ENCODE measurements at regions not wholly inside any gene's neighbourhood (a gene's known extent, or its start where the extent isn't known, plus 50 kb on each side); places are given as distances from the start of the nearest gene placed in this dataset.

GRCh38 chr4:175125410-175126068, 207.4 kb downstream of the ADAM29 start:
- no peak for ATAC-seq
- FAIRE-seq = no peak

GRCh38 chr4:175127314-175127713, 209.2 kb downstream of the ADAM29 start:
- no peak overlapping the region for H3K27ac ChIP-seq
- no peak for FAIRE-seq
- DNase-seq (ENCODE audit: low read depth in 1 of 2, low spot score in 1 of 2) = no peak
- peaks cover 8% of the 10 kb centered on the region; the same call in 2 of the 3 replicates for H3K9me3 ChIP-seq
- peaks cover 8% of the 10 kb centered on the region; the same call in 1 of the 3 replicates for H3K4me1 ChIP-seq
- CTCF ChIA-PET = no interaction called here
- 55% methylated on average over 2 of the region's 2 CpGs for WGBS (ENCODE audit: missing lambda C conversion rate)
- TF ChIP-seq ZFP36 (IDR thresholded peaks at IDR 0.05; ENCODE audit: borderline replicate concordance, partially characterized antibody) (no peak), JUNB (IDR thresholded peaks at IDR 0.05) (0 out of 2 replicates have a peak, but pooled peaks have one; percentile 17)
- 0 out of 3 replicates have a peak overlapping the region, but pooled peaks have one; percentile 14 for H3K4me2 ChIP-seq
- POLR2A ChIA-PET = no interaction called here
- ATAC-seq = no peak
- H3K4me3 ChIP-seq = no peak overlapping the region

More at GRCh38 chr4:175125410-175126068, 207.4 kb downstream of the ADAM29 start:
- Histone ChIP-seq H3K4me3 (no peak overlapping the region), H3K9me3 (peaks cover 12% of the 10 kb centered on the region), H3K27ac (no peak overlapping the region), H3K4me2 (no peak overlapping the region), H3K4me1 (peaks cover 8% of the 10 kb centered on the region; the same call in 1 of the 3 replicates)
- DNase-seq (ENCODE audit: low read depth in 1 of 2, low spot score in 1 of 2) = no peak
- TF ChIP-seq RARB (CRISPR knock-in tag; IDR thresholded peaks at IDR 0.05) (no peak), CBX2 (IDR thresholded peaks at IDR 0.05; ENCODE audit: borderline replicate concordance, low read depth) (no peak), CHD2 (IDR thresholded peaks at IDR 0.05; ENCODE audit: low read length, partially characterized antibody) (no peak), ATOH8 (CRISPR knock-in tag; IDR thresholded peaks at IDR 0.05; ENCODE audit: low read depth) (no peak), POLR2A (IDR thresholded peaks at IDR 0.05; ENCODE audit: low read length) (no peak), SREBF2 (IDR thresholded peaks at IDR 0.05) (no peak), CHD4 (IDR thresholded peaks at IDR 0.05; ENCODE audit: borderline replicate concordance) (no peak), GATA3 (IDR thresholded peaks at IDR 0.05; ENCODE audit: borderline replicate concordance) (no peak), NR3C1 (IDR thresholded peaks at IDR 0.05) (no peak), MAFK (IDR thresholded peaks at IDR 0.05; ENCODE audit: partially characterized antibody) (no peak), ZSCAN20 (CRISPR knock-in tag; IDR thresholded peaks at IDR 0.05) (no peak), POLR2AphosphoS2 (conservative IDR thresholded peaks at IDR 0.05; ENCODE audit: low read length) (no peak), TP53 (CRISPR knock-in tag; IDR thresholded peaks at IDR 0.05) (no peak), MYC (IDR thresholded peaks at IDR 0.05; ENCODE audit: borderline replicate concordance, low read length) (no peak), ZFP36 (IDR thresholded peaks at IDR 0.05; ENCODE audit: borderline replicate concordance, partially characterized antibody) (no peak), EP300 (IDR thresholded peaks at IDR 0.05) (no peak)
- ChIA-PET POLR2A (no interaction called here), CTCF (no interaction called here)
- WGBS (ENCODE audit: missing lambda C conversion rate) = 75% methylated on average over 4 of the region's 4 CpGs

GRCh38 chr4:175129797-175130196, 211.6 kb downstream of the ADAM29 start:
- CTCF ChIA-PET = no interaction called here
- POLR2A ChIA-PET = no interaction called here

More at GRCh38 chr4:175129797-175130196, 211.6 kb downstream of the ADAM29 start:
- no peak for DNase-seq (ENCODE audit: low read depth in 1 of 2, low spot score in 1 of 2)
- Histone ChIP-seq H3K9me3 (no peaks in the 10 kb centered on the region), H3K4me3 (no peak overlapping the region), H3K4me1 (peaks cover 8% of the 10 kb centered on the region; the same call in 1 of the 3 replicates), H3K4me2 (no peak overlapping the region), H3K27ac (no peak overlapping the region)
- no peak for FAIRE-seq
- TF ChIP-seq CBX8 (IDR thresholded peaks at IDR 0.05) (no peak), CHD4 (IDR thresholded peaks at IDR 0.05; ENCODE audit: borderline replicate concordance) (no peak), POLR2AphosphoS2 (conservative IDR thresholded peaks at IDR 0.05; ENCODE audit: low read length) (no peak), E2F6 (IDR thresholded peaks at IDR 0.05; ENCODE audit: borderline replicate concordance, low read depth) (no peak), HOXB13 (CRISPR knock-in tag; IDR thresholded peaks at IDR 0.05; ENCODE audit: low read depth) (no peak), MAX (IDR thresholded peaks at IDR 0.05) (no peak), JUNB (IDR thresholded peaks at IDR 0.05) (no peak), HOXA7 (CRISPR knock-in tag; IDR thresholded peaks at IDR 0.05) (no peak), RFX5 (IDR thresholded peaks at IDR 0.05) (no peak), BHLHE40 (IDR thresholded peaks at IDR 0.05; ENCODE audit: low read depth, low read length) (no peak), ZC3H11A (IDR thresholded peaks at IDR 0.05) (no peak), FOXS1 (CRISPR knock-in tag; IDR thresholded peaks at IDR 0.05) (no peak), KDM5A (IDR thresholded peaks at IDR 0.05) (no peak), EHMT2 (IDR thresholded peaks at IDR 0.05; ENCODE audit: low read depth) (no peak), FOSB (CRISPR knock-in tag; IDR thresholded peaks at IDR 0.05) (no peak), TP53 (CRISPR knock-in tag; IDR thresholded peaks at IDR 0.05) (no peak), HDAC2 (IDR thresholded peaks at IDR 0.05) (no peak)
- no peak for ATAC-seq
- 66% methylated on average over 4 of the region's 4 CpGs for WGBS (ENCODE audit: missing lambda C conversion rate)
